ENCODE measurements at regions not wholly inside any gene's neighbourhood (a gene's known extent, or its start where the extent isn't known, plus 50 kb on each side); places are given as distances from the start of the nearest gene placed in this dataset.

- Histone ChIP-seq H3K4me3 (no peak overlapping the region), H3K36me3 (no peaks in the 10 kb centered on the region), H3K27me3 (replicated peaks; ENCODE audit: insufficient read depth) (no peaks in the 10 kb centered on the region), H3K4me1 (ENCODE audit: control insufficient read depth in 1 of 2, low read depth in 2 of 2) (no peaks in the 10 kb centered on the region), H3K9me3 (peaks cover 11% of the 10 kb centered on the region), H3K27ac (no peak overlapping the region)
- ATAC-seq (ENCODE audit: insufficient number of reproducible peaks, low FRiP score, low read depth) = no peak
- DNase-seq (ENCODE audit: low spot score) = no peak
- no peak for TF ChIP-seq CTCF (IDR thresholded peaks at IDR 0.05)
Observed at GRCh38 chr16:35450648-35451047, 1991.2 kb downstream of the TP53TG3F start.

- Histone ChIP-seq H3K27ac (no peak overlapping the region), H3K4me1 (ENCODE audit: control insufficient read depth in 1 of 2, low read depth in 2 of 2) (no peaks in the 10 kb centered on the region), H3K36me3 (no peaks in the 10 kb centered on the region), H3K9me3 (no peaks in the 10 kb centered on the region), H3K4me3 (no peak overlapping the region), H3K27me3 (replicated peaks; ENCODE audit: insufficient read depth) (no peaks in the 10 kb centered on the region)
- no peak for ATAC-seq (ENCODE audit: insufficient number of reproducible peaks, low FRiP score, low read depth)
- no peak for TF ChIP-seq CTCF (IDR thresholded peaks at IDR 0.05)
- no peak for DNase-seq (ENCODE audit: low spot score)
Observed at GRCh38 chr16:35452471-35452870, 1993.1 kb downstream of the TP53TG3F start.

GRCh38 chr16:35463358-35463757 lies 2003.9 kb downstream of the TP53TG3F start:
- Histone ChIP-seq H3K4me1 (ENCODE audit: control insufficient read depth in 1 of 2, low read depth in 2 of 2) (no peaks in the 10 kb centered on the region), H3K36me3 (no peaks in the 10 kb centered on the region), H3K27me3 (replicated peaks; ENCODE audit: insufficient read depth) (no peaks in the 10 kb centered on the region), H3K4me3 (no peak overlapping the region), H3K9me3 (no peaks in the 10 kb centered on the region), H3K27ac (no peak overlapping the region)
- DNase-seq (ENCODE audit: low spot score) = no peak
- ATAC-seq (ENCODE audit: insufficient number of reproducible peaks, low FRiP score, low read depth) = no peak
- TF ChIP-seq CTCF (IDR thresholded peaks at IDR 0.05) = no peak

DNA sequence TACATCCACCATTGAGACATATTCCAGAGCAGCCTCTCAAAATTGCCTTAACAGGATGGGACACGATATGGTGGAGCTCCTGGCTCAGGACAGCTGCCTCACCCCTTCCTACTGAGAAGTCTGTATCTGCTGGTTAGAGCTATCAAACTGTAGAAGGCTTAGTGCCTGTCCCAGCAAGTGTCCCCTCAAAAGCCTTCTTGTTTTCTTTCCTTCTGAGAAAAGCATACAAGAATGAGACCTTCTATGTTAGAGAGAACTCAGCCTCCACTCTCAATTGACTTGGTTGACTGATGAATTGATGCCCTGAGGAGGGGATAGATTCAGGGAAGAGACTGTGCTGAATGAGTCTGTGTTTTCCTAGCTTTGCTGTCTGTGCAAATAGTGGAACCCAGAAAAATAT lies 2020.9 kb downstream of the TP53TG3F start:
- no peaks in the 10 kb centered on the region for H3K4me1 ChIP-seq (ENCODE audit: control insufficient read depth in 1 of 2, low read depth in 2 of 2)
- H3K27me3 ChIP-seq (replicated peaks; ENCODE audit: insufficient read depth) = no peaks in the 10 kb centered on the region
- ATAC-seq (ENCODE audit: insufficient number of reproducible peaks, low FRiP score, low read depth) = no peak
- H3K27ac ChIP-seq = no peak overlapping the region
- TF ChIP-seq CTCF (IDR thresholded peaks at IDR 0.05) = no peak
- H3K9me3 ChIP-seq = no peaks in the 10 kb centered on the region
- DNase-seq (ENCODE audit: low spot score) = no peak
- H3K4me3 ChIP-seq = no peak overlapping the region
- H3K36me3 ChIP-seq = no peaks in the 10 kb centered on the region

DNA sequence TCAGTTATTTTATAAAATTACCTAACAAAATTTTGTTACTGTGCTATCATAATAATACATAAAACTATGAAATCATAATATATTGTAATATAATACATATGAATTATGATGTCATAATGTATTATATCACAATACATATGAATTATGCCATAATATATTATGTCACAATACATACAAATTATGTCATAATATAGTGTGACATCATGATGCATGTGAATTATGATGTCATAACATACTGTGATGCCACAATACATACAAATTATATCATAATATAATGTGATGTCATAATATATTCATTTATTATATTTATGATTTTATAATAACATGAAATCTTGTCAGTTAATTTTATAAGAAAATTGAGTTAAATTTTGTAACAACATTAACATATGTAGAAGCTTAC lies 2021.6 kb downstream of the TP53TG3F start:
- no peaks in the 10 kb centered on the region for H3K27me3 ChIP-seq (replicated peaks; ENCODE audit: insufficient read depth)
- H3K36me3 ChIP-seq = no peaks in the 10 kb centered on the region
- H3K4me3 ChIP-seq = no peak overlapping the region
- no peaks in the 10 kb centered on the region for H3K4me1 ChIP-seq (ENCODE audit: control insufficient read depth in 1 of 2, low read depth in 2 of 2)
- no peak for TF ChIP-seq CTCF (IDR thresholded peaks at IDR 0.05)
- H3K9me3 ChIP-seq = no peaks in the 10 kb centered on the region
- ATAC-seq (ENCODE audit: insufficient number of reproducible peaks, low FRiP score, low read depth) (no peak), DNase-seq (ENCODE audit: low spot score) (no peak)
- no peak overlapping the region for H3K27ac ChIP-seq

Data from thoracic aorta (tissue), 2 donors.